Ovary (tissue), 3 donors: ENCODE measurements at regions not wholly inside any gene's neighbourhood (a gene's known extent, or its start where the extent isn't known, plus 50 kb on each side); places are given as distances from the start of the nearest gene placed in this dataset.

Experiments
- CTCF ChIP-seq, 3 donors: fragments of 450-650 bp in 2 of 3; fragments of 200-600 bp in 1 of 3; IDR thresholded peaks; one replicate each; pipeline versions ENCODE4 v1.5.1 to v1.8.0; 2016 to 2022; ENCODE audit warnings: antibody characterized with exemption in 3 of 3, mild to moderate bottlenecking in 1 of 3
- EP300 ChIP-seq: sonication (generic); formaldehyde crosslinking; IDR thresholded peaks from one replicate; pipeline ENCODE4 v1.6.1; 2017; ENCODE audit warnings: antibody characterized with exemption
- POLR2A ChIP-seq: fragments of 450-650 bp; IDR thresholded peaks from one replicate; pipeline ENCODE4 v1.6.1; 2017; ENCODE audit warnings: antibody characterized with exemption, mild to moderate bottlenecking, moderate library complexity
- donor health status: DM: no; HTN: no; CAD: no.

GRCh38 chr14:79992407-79993198 lies 218.7 kb downstream of the DIO2 start:
- no peak for TF ChIP-seq CTCF (IDR thresholded peaks at IDR 0.05)
- no peak for TF ChIP-seq EP300
- TF ChIP-seq POLR2A: no peak
